KBM-7 (cell line): ENCODE measurements at regions not wholly inside any gene's neighbourhood (a gene's known extent, or its start where the extent isn't known, plus 50 kb on each side); places are given as distances from the start of the nearest gene placed in this dataset.

Source experiments
- DNase-seq: peaks from one replicate; pipeline ENCODE4 v3.0.0-alpha.2; 2015
- in situ Hi-C: fragments of 300-500 bp; cut with MboI; formaldehyde crosslinking; loops from 2 replicates; pipeline ENCODE4 v1.14.3; 2020; ENCODE audit warnings: low sequenced_read_pairs, low pct_unique_long_range_greater_than_20kb, mixed read lengths

GRCh38 chr3:190252080-190252479 lies 70.2 kb downstream of the CLDN1 start:
- DNase-seq: no peak
- in situ Hi-C loops: no loop called here

DNA sequence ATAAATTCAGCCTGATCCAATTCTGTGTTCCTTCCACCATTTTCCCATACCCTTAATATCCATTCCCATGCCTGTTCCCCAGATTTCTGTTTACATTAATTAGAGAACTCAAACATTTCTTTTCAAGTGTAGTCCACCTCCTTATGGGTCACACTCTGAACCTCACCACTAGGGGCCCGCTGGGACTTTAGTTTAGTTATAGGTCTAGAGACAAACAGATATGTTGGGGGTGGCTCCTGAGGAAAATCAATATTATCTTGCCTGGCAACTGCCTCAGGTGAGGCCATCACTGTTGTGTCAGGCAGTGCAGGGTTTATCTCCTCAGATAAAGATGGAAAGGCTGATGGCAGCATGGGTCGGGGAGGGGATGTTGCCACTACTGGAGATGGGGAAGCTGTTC lies 72.8 kb downstream of the CLDN1 start:
- in situ Hi-C loops: no loop called here
- no peak for DNase-seq

DNA sequence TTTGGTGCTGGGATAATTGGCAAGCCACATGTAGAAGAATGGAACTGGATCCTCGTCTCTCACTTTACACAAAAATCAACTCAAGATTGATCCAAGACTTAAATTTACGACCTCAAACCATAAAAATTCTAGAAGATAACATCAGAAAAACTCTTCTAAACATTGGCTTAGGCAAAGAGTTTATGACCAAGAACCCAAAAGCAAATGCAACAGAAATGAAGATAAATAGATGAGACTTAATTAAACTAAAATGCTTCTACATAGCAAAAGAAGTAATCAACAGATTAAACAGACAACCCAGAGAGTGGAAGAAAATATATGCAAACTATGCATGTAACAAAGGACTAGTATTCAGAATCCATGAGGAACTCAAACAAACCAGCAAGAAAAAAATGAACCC lies 80.1 kb downstream of the CLDN1 start:
- in situ Hi-C loops: no loop called here

GRCh38 chr3:190239325-190239724 lies 82.9 kb downstream of the CLDN1 start:
- in situ Hi-C loops: no loop called here
- DNase-seq: no peak

More for the DNA sequence above, 80.1 kb downstream of the CLDN1 start:
- no peak for DNase-seq

DNA sequence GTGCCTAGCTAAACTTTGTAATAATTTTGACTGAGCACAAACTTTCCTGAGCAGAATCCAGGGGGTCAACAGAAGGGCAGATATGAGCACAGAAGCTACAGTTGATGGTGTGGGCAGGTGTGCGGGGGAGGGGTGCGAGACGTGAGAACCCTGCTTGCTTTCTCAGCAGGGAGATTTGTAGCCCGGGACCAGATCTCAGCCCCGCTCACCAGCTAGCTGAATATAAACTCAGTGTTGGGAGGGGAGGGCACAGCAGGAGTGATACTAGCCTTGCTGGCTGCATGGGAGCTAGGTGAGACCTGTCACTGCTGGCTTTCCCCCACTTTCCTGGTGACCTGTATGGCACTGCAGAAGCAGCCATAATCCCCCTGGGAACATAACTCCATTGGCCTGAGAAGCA lies 83.4 kb downstream of the CLDN1 start:
- in situ Hi-C loops: no loop called here
- no peak for DNase-seq

- no peak for DNase-seq
- in situ Hi-C loops: no loop called here
These were observed 87.6 kb downstream of the CLDN1 start for GRCh38 chr3:190234621-190235020.

DNA sequence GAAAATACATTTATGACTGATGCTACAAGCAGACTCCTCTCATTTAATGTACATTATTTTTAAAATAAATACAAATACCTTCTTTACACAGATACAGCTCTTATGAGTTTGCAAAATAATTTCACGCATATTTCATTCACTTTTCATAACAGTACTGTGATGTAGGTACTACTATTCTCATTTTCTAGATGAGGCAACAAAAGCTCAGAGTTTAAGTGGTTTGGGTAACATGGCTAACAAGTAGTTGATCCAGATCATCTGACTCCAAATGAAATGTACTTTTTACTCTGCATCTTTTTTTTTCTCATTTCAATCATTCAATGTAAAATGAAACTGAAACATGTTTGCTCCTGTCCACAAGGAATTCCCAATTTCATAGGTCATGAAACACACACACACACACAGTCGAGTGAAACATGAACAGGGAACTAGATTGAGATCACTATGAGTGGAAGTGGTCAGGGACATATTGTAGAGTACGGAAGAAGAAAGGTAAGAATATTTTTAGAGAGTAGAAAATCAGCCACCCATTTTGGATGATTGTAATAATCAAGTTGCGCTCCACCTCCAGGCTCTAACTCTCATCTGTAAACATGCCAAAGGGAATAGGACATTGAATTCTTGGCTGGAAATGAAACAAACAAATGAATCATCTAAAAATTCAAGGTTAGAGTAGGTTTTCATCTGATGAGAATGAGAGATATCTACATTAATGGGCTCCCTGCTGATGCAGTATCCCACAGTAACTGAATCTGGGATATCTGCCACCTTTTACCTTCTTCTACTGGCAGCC lies 92.4 kb downstream of the CLDN1 start:
- DNase-seq: no peak
- in situ Hi-C loops: no loop called here

DNA sequence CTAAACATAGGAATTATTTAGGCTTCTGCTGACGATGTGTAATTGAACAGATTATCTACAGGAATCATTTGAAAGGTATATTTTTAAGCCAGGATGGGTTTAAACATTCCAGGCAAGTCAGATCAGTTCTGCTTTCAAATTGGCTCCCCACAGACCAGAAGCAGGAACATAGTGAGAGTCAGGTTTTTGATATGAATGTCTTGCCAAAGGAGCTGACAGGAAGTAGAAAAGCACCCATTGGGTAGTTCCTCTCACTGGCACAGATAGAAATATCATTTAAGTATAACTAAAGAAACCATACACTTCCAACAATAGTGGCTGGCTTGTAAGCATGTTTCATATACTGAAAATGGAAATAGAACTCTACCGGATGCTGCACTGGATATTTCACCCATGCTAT lies 95.2 kb downstream of the CLDN1 start:
- in situ Hi-C loops: no loop called here

DNA sequence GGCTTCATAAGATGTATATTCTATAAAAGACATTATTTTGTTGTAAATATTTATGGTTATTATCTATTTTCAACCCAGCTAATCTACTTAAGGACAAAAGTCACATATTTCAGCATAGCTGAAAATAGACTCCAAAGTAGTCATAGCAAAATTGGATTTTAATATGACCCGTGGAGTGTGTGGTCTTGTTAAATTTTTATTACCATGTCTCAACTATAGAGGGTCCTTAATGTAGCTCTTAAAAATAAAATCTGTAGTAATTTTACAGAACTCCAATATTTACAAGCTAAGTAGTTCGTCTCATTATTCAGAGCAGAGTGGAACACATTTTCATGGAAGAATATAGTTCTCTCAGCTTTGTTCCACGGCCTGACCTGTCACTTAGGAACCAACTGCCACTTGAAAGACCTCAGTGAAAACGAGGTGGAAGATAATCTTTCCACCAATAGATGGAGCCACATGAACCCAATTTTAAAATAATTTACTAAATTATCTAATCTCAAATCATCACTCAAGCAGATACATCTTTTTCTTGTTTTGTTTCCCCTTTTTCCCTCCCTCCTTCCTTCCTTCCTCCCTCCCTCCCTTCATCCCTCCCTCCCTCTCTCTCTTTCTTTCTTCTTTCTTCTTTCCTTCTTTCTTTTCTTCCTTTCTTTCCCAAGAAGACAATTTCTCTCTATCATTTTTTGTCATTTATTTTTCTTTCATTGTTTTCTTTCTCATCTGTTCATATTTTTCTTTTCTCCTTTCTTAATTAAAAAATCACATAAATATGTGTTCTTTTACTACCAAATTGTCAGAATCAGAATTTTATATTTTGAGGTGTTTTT lies 97.2 kb downstream of the CLDN1 start:
- in situ Hi-C loops: no loop called here
- peak; percentile 32 for DNase-seq

More for the DNA sequence above, 95.2 kb downstream of the CLDN1 start:
- no peak for DNase-seq

DNA sequence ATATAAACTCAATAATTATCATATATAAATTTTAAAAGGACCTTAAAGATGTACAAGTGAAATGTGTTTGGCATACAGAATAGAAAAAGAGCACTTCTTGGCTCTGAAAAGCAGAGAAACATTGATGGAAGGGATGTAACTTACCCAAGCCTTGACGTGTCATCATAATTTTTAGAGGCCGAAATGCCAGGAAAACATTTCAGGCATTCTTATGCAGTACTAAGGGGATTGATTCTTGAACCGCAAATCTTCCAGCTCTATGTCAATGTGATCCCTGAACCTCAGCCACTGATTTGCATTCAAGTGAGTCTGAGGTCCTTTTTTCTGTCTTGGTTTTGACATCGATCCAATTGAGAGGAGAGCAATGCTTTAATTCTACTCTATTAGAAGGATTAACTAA lies 97.8 kb downstream of the CLDN1 start:
- in situ Hi-C loops: no loop called here
- DNase-seq: no peak

DNA sequence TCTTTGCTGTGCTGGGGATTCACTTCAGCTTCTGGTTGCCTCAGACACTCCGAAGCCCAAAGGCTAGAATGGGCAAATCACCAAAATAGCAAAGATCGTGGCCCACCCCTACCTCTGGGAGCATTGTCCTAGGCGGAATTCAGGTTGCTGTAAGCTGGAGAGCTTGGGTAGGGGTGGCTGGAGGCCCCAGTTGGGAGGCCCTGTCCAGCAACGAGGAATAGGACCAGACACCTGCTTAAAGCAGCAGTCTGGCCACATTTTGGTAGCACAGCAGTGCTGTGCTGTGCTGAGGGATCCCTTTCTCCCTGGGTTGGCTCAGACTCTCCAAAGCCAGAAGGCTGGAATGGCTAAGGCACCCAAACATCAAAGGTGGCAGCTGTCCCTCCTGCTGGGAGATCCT lies 99.3 kb downstream of the CLDN1 start:
- in situ Hi-C loops: no loop called here
- no peak for DNase-seq

DNA sequence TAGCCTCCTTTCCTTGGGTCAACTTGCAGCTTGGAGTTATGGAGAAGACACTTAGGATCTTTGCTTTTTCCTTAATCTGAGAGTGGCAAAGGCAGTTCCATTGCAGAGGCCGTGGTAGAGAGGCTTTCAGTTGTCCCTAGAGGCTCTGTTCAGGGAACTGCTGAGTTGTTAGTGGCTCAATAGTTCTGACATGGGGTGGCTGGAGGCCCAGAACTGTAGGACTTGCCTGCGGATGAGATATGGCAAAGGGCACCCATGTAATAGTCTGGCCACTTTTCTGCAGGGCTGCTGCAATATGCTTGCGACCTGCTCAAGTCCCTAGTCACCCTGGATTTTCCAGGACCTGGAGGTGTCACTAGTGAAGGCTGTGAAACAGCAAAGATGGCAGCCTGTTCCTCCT lies 99.9 kb downstream of the CLDN1 start:
- in situ Hi-C loops: no loop called here
- DNase-seq: no peak

DNA sequence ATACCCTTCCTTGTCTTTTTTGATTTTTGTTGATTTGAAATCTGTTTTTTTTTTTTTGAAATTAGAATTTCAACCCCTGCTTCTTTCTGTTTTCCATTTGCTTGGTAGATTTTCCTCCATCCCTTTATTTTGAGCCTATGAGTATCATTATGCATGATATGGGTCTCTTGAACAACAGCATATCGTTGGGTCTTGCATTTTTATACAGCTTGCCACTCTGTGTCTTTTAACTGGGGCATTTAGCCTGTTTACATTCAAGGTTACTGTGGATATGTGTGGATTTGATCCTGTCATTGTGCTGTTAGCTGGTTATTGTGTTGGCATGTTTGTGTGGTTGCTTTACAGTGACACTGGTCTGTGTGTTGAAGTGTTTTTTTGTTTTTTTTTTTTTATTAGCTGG lies 99.7 kb upstream of the P3H2 start:
- in situ Hi-C loops: no loop called here
- no peak for DNase-seq

DNA sequence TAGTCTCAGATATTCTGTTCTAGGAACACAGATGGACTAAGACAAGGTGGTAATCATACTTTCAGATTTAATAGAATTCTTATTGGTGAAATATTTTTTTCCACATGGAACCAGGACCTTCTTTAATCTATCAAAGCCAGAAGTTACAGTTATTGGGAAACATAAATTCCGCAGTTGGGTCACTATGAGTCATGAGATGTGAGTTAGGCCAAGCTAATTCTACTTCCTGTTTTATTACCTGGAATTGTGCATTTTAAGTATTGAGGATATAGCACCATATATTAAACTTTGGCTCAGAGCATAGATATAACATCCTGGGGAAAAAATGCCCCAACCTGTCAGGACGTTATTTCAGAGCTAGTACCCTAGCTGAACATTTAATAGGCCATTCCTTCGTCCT lies 96.4 kb upstream of the P3H2 start:
- in situ Hi-C loops: no loop called here
- no peak for DNase-seq

DNA sequence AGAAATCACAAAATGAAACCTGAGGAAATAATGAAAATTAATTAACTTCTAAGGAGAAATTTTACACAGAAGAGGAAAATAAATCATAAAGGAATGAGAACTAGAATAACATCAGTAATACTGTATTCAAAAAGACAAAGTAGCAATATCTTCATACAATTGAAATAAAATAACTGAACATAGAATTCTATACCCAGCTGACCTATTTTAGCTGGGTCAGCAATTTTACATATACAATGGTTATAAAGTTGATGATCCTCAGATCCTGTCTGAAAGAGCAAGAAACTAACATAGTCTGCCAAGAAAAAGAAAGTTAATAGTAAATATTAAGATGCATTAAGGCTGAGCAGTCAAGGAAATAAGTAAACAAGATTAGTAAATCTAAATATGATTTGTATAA lies 93.0 kb upstream of the P3H2 start:
- no peak for DNase-seq
- in situ Hi-C loops: no loop called here

DNA sequence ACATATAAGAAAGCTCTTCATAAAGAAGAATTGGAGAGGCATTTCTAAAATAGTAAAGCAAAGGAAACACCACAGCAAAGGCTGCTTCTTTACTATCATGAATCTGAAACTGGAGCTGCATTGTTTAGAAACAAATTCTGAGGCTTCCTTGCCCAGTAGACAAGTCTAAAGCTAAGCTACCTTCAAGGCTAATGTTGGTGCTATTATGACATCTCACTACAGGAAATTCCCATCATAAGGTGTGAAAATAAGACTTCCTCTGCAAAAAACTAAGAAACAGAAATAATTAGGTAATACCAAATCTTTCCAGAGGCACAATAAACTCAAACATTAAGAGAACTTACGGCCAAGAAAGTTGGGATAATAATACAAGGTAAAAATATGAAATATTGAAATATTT lies 89.9 kb upstream of the P3H2 start:
- DNase-seq: no peak
- in situ Hi-C loops: no loop called here

GRCh38 chr3:190209533-190209932 lies 88.8 kb upstream of the P3H2 start:
- in situ Hi-C loops: no loop called here
- no peak for DNase-seq

DNA sequence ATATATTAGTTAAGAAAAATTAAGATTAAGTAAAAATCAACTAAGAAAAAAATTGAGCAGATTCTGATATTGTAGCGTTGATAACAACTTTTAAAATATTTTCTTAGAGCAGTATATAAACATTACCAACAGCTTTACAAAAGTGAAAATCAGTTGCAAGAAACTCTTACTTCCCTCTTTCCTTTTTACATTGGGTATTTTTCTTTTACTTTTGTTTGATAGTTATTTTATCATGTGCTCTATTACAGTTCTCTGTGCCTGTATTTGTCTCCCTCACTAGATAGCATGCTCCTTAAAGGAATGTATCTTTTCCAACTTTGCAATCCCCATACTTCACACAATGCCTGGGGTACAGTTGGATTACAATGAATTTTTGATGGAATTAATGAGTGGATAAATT lies 87.5 kb upstream of the P3H2 start:
- in situ Hi-C loops: no loop called here

DNA sequence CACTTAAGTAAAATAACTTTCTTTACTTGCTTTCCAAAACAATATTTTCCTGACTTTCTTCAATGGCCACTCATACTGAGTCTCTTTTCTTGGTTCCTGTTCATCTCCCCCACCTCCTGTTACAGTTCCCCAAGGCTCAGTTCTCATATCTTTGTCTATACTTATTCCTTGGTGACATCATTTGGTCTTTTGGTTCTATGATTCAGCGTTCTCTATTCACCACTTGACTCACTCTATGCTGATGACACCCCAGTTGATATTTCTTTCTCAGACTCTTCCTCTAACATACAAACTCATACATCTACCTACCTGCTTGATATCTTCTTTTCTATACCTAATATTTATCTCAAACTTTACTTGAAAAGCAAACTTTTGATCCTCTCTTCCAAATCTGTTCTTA lies 85.0 kb upstream of the P3H2 start:
- in situ Hi-C loops: no loop called here
- no peak for DNase-seq

More for the DNA sequence above, 87.5 kb upstream of the P3H2 start:
- no peak for DNase-seq

DNA sequence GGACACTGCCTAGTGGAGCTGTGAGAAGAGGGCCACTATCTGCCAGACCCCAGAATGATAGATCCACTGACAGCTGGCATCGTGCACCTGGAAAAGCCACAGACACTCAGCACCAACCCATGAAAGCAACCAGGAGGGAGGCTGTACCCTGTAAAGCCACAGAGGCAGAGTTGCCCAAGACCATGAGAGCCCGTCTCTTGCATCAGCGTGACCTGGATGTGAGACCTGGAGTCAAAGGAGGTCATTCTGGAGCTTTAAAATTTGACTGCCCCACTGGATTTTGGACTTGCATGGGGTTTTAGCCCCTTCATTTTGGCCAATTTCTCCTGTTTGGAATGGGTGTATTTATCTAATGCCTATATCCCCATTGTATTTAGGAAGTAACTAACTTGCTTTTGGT lies 83.5 kb upstream of the P3H2 start:
- in situ Hi-C loops: no loop called here
- no peak for DNase-seq
